ENCODE measurements at regions not wholly inside any gene's neighbourhood (a gene's known extent, or its start where the extent isn't known, plus 50 kb on each side); places are given as distances from the start of the nearest gene placed in this dataset.

GRCh38 chr3:182605882-182606611 lies 187.3 kb upstream of the ATP11B start:
- no peak for DNase-seq

- no peak for DNase-seq
Observed at GRCh38 chr3:182606905-182607504, 186.3 kb upstream of the ATP11B start.

- no peak for DNase-seq
Observed at GRCh38 chr3:182608832-182609231, 184.5 kb upstream of the ATP11B start.

- DNase-seq, result no peak
Observed at GRCh38 chr3:182609575-182610156, 183.6 kb upstream of the ATP11B start.

GRCh38 chr3:182612332-182612731 lies 181.0 kb upstream of the ATP11B start:
- DNase-seq, result no peak

- no peak for DNase-seq
Observed at GRCh38 chr3:182617500-182617899, 175.8 kb upstream of the ATP11B start.

- no peak for DNase-seq
Observed at GRCh38 chr3:182618085-182618732, 175.1 kb upstream of the ATP11B start.

- DNase-seq, result no peak
Observed at GRCh38 chr3:182618981-182619591, 174.2 kb upstream of the ATP11B start.

- no peak for DNase-seq
Observed at GRCh38 chr3:182620723-182621434, 172.4 kb upstream of the ATP11B start.

GRCh38 chr3:182621435-182622240 lies 171.7 kb upstream of the ATP11B start:
- DNase-seq, result no peak

- no peak for DNase-seq
Observed at GRCh38 chr3:182622241-182622545, 171.1 kb upstream of the ATP11B start.

GRCh38 chr3:182626484-182627467 lies 166.5 kb upstream of the ATP11B start:
- DNase-seq, result no peak

- DNase-seq, result no peak
Observed at GRCh38 chr3:182628531-182628930, 164.8 kb upstream of the ATP11B start.

- DNase-seq, result no peak
Observed at GRCh38 chr3:182629521-182629920, 163.8 kb upstream of the ATP11B start.

- no peak for DNase-seq
Observed at GRCh38 chr3:182631183-182632076, 161.9 kb upstream of the ATP11B start.

- no peak for DNase-seq
Observed at GRCh38 chr3:182632077-182632393, 161.3 kb upstream of the ATP11B start.

- DNase-seq, result no peak
Observed at GRCh38 chr3:182633186-182633585, 160.1 kb upstream of the ATP11B start.

GRCh38 chr3:182636646-182637045 lies 156.7 kb upstream of the ATP11B start:
- DNase-seq, result no peak

- no peak for DNase-seq
Observed at GRCh38 chr3:182637350-182638110, 155.8 kb upstream of the ATP11B start.

All from activated effector memory CD4-positive, alpha-beta T cell treated with Interleukin-2 at 50 U/mL for 16 hours (primary cell).